NOMO-1 (cell line): ENCODE measurements at regions not wholly inside any gene's neighbourhood (a gene's known extent, or its start where the extent isn't known, plus 50 kb on each side); places are given as distances from the start of the nearest gene placed in this dataset.

Experiments
- DNase-seq, 2 experiments: peaks; one replicate each; lab custom pipeline; 2025; ENCODE audit not compliant: unreplicated experiment in 2 of 2; lab: John Stamatoyannopoulos, UW

DNA sequence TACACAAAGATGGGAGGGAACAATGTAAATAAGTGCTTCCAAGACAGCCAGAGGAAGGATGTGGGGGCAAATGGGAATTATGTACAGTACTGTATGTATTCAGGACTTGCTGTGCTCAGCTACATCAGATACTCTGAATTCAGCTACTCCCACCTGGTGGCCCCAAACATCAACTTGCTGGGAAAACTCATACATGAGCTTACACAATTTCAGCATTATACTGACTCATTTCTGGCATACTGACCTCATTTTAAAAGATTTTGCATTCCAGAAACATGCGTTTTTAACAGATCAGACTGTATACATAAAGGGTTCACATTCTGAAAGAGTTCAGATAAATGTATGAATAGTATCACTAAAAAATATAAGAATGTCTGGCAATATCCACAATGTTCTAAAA, 59.7 kb downstream of the GPX5 start:
- DNase-seq = no peak

DNA sequence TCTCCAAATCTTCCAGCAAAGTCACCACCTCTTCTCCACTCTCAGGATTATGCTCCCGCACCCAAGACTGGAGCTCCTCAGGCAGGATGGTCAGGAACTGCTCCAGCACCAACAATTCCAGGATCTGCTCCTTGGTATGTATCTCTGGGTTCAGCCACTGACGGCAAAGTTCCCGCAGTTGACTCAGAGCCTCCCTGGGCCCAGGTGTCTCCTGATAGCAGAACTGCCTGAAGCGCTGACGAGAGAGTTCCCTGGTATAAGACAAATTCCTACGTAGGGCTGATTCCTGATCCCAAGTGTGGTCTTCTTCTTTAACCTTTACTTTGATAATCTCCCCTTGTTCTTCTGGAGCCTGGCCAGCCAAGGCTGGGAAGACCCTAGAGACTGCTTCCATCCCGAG, 60.6 kb downstream of the GPX5 start:
- no peak for DNase-seq

DNA sequence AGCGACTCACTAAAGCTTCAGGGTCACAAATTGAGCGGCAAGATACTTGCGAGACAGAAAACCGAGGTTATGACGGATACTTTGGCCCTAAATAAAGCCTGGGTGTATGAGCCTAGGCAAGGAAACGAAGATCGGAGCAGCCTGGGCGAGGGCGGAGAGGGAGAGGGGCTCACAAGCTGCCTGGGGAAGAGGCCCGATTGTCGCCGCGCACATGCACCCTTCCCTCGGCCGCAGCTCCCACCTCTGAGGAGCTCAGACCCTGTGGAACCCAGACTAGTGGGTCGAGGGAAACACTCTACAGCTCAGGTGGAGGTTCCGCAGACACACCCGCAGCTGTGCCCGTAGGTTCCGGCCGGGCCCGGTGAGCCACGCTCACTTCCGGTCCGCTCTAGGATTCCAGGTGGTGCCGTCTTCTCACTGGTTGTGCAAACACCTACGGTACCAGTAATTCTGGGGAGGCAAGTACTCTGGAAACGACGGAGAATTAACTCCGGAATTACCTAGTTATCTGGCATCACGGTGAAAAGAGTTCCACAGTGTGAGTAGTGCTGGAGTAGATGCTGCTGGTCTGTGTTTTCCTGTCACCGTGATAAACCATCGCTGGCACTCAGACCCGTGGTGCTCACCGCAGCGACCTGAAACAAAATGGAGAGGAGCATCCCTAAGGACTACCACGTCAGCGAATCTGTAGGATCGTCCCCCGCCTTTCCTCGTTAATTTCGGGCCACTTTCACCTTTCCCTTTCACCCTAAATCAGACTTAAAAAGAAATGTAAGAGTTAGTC, 61.5 kb downstream of the GPX5 start:
- peak in 1 of 2 experiments; percentile 20 for DNase-seq

GRCh38 chr6:28587746-28588075, 62.0 kb downstream of the GPX5 start:
- no peak for DNase-seq

DNA sequence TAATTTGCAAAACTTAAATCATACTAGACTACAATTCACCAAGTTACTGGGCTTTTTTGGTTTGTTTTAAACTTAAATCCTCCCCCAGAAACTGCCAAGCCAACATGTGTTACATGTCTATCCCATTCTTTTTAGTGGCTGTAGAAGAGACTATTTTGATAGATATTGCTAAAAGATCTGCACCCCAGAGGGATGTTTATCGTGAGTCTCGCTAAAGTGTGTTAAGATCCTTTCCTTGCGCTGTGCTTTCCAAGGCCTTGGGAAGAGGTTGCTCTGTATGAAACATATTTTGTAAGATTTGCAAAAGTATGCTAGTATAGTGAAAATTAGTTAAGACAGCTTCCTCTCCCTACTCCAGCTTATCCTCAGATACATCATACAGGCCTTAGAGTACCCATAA, 63.0 kb downstream of the GPX5 start:
- no peak for DNase-seq

GRCh38 chr6:28589234-28589956, 63.7 kb downstream of the GPX5 start:
- no peak for DNase-seq

- DNase-seq = no peak
Measured at GRCh38 chr6:28589957-28590349, 64.3 kb downstream of the GPX5 start.

- DNase-seq = peak in 1 of 2 experiments; percentile 30
Measured at GRCh38 chr6:28597217-28597835, 71.6 kb downstream of the GPX5 start.

DNA sequence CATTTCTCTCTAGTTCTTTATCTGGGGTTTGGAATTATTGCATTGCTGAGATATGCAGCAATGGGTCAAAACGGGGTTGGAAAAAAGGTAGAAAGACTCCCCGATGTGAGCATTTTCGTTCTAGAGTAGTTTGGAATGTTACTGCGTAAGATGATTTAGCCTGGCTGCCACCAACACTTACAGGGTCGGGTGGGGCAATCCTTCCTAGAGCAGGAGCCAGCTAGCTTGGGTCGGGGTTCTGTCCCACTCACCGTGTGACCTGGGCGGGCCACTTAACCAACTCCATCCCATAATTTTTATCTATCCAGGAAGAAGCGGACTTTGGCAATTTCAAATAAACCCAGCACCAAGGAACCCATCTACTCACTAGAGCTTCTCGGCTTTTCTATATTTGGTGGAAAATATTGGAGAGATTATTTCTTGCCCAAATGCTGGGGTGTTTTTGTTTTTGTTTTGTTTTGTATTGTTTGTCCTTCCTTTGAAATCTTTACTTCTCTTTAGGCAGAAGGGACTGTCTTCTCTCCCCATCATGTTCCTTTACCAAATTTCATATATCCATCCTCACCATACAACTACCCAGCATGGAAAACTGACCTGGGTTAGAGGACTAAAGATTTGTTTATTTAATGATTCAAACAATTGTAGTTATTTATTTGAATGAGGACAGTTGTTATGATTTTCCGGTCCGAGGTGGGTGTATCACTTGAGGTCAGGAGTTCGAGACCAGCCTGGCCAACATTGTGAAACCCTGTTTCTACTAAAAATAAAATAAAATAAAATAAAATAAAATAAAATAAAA, 72.4 kb downstream of the GPX5 start:
- no peak for DNase-seq

DNA sequence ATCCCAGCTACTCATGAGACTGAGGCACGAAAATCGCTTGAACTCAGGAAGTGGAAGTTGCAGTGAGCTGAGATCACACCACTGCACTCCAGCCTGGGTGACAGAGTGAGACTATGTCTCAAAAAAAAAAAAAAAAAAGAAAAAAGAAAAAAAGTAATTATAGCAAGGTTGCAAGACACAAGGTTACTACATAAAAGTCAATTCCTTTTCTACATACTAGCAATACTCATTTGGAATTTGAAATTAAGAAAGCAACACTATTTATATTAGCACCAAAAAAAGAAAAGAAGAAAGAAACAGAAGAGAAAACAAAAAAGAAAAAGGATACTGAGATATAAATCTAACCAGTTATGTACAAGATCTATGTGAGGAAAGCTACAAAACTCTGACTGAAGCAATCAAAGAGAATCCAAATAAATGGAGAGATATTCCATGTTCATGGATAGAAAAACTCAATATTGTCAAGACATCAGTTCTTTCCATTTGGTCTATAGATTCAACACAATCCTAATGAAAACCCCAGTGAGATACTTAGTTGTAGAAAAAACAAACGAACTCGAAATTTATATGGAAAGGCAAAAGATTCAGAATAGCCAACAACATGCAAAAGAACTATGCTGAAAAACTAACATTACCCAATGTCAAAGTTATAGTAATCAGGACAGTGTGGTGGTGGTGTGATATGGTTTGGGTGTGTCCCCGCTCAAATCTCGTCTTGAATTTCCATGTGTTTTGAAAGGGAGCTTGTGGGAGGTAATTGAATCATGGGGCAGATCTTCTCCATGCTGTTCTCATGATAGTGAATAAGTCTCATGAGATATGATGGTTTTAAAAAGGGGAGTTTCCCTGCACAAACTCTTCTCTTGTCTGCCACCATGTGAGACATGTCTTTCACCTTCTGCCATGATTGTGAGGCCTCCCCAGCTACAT, 73.3 kb downstream of the GPX5 start:
- no peak for DNase-seq

GRCh38 chr6:28600245-28600644, 74.6 kb downstream of the GPX5 start:
- no peak for DNase-seq

DNA sequence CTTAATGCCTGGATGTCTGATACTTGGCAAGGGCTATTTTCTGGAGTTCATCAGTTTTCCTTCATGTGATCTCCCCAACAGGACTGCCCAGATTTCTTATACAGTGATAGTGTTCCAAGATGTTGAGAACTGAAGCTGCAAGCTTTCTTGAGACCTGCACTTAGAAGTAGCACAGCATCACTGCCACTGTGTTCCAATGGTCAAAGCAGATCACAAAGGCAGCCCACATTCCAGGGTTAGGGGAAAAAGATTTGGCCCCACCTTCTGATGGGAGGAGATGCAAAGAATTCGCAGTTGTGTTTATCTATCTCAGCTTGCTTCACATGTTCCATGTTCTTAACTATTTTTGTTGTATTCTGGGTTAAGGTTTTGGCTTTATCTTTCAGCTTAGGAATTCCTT, 78.2 kb downstream of the GPX5 start:
- no peak for DNase-seq

DNA sequence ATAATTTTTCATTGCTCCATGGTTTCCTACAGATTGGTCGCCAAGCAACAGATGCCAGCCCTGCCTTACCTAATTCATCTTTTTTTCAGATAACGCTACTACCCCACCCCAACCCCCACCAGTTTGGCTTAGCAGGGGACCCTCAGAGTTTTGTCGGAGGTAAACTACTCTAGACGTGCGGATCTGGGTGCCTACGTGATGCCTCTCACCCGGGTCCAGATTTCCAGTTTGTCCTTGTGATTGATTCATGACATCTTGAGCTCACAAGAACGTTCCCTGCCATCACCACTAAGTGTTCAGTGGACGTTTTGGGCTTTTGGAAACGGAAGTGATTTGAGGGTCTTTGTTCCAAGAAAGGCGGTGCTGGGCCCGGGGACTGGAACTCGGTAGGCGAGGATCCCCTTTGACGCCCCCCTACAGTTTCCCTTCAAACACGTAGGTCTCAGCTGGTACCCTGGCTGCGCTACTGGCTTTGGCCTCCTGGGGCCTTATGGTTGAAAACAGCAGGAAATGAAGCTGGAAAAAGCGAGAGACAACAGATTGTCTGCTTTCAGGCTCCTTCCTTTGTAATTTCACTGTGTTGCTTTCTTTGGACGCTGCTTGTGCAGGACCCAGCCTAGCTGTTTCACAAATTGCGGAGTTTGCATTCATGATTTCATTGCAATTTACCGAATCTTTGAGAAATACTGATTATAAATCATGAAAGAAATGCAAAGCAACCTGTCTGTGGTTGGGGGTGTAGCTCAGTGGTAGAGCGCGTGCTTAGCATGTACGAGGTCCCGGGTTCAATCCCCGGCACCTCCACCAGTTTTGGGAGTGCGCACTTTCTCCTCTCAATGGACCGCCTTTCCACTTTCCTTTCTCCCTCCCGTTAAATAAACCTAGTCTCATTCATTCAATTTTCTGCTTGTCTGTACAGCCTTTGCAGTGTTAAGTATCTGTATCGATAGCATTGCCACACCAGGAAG, 81.0 kb downstream of the GPX5 start:
- peak; percentile 43 to 47 for DNase-seq

DNA sequence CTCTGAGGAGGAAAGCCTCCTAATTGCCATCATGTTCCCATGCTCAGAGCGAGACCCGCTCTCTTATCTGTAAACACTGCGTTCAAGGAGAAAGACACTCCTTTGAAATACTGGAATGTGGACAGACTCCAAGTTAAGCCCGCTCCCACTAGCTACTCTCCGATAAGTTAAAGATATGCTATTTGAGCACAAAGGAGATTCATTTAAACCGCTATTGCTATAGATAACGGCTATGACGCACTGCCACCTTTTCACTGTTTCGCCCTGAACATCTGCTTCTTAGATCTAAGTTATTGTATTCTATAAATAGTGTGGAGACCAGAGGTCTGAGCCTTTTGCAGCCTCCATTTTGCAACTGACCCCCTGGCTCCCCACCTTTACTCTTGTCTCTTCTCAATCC, 82.3 kb downstream of the GPX5 start:
- no peak for DNase-seq

DNA sequence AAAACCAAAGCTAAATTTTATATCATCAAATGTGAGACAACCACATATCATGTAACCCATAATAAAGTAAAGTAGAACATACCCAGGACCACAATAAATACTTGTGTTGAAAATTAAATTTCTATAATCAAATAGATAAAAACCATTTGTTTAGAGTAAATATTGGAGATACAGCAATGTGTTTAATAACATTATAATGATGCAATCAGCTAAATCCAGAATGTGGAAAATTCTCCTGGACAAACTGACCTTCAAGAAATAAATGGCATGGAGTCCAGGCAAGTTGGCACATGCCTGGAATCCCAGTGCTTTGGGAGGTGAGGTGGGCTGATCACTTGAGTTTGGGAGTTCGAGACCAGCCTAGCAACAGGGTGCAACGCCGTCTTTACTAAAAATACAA, 84.0 kb downstream of the GPX5 start:
- no peak for DNase-seq

DNA sequence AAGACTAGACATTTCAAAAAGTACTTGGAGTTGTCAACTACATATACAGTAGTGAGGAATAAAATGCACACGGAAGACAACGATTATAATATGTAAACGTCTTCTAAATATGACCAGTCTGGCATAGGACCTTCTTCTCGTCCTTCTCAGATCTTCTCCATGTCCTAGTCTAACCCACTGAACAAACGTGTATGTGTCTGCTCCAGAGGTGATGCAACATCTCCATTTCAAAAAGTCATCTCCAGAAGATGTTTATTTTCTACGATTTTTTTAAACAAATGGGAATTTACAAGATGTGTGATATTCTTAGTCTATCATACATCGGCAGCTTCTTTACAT, 89.9 kb downstream of the GPX5 start:
- no peak for DNase-seq

- no peak for DNase-seq
Measured at GRCh38 chr6:28615955-28616747, 90.5 kb downstream of the GPX5 start.

DNA sequence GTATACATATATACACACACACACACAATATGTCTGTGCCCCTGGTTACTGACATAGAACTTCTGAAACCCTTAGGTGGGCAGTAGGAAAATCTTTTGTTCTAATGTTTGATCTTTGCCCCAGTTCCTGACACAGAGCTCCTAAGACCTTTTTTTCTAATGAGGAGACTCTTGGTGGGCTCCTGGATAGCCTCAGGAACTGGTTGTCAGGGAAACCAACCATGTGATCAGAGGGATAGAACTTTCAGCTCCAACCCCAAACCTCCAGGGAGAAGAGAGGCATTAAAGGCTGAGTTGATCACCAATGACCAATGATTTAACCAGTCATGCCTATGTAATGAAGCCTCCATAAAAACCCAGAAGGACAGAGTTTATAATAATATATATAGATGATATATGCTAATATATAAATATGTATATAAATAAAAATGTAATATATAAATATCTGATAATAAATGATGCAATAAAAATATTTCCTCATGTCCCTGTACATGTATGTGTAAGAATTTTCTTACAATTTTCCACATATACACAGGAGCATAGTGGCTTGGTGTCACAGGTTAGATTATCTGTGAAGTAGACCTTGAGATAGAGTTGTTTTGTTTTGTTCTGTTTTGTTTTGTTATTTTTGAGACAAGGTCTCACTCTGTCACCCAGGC, 93.3 kb downstream of the GPX5 start:
- no peak for DNase-seq
